T-helper 17 cell (primary cell): ENCODE measurements at regions not wholly inside any gene's neighbourhood (a gene's known extent, or its start where the extent isn't known, plus 50 kb on each side); places are given as distances from the start of the nearest gene placed in this dataset.

Experiments used
- ATAC-seq: fragments of 150-1000 bp; cut with Tn5 transposase; 2 replicates; pipeline ENCODE4 v1.10.0; 2021; ENCODE audit warnings: mild to moderate bottlenecking, moderate library complexity
- DNase-seq, 3 donors: peaks; one replicate each; pipeline versions ENCODE4 v3.0.0 to v3.0.0-alpha.2; 2020 to 2021
- H3K9me3 ChIP-seq: one replicate; pipeline ENCODE4 v1.7.0; 2013; ENCODE audit warnings: low read length, mild to moderate bottlenecking; ENCODE audit not compliant: control insufficient read depth, poor library complexity, severe bottlenecking
- H3K27ac Mint-ChIP-seq: one replicate; pipeline ENCODE4 v1.8.0; 2022; ENCODE audit warnings: mild to moderate bottlenecking, moderate library complexity, mixed read lengths
- H3K27me3 Mint-ChIP-seq: one replicate; pipeline ENCODE4 v1.8.0; 2022; ENCODE audit warnings: mixed read lengths
- H3K36me3 Mint-ChIP-seq: one replicate; pipeline ENCODE4 v1.8.0; 2022; ENCODE audit warnings: low read depth, mixed read lengths
- H3K4me1 Mint-ChIP-seq: one replicate; pipeline ENCODE4 v1.8.0; 2022; ENCODE audit warnings: mild to moderate bottlenecking, mixed read lengths
- H3K4me3 Mint-ChIP-seq: one replicate; pipeline ENCODE4 v1.8.0; 2022; ENCODE audit warnings: mild to moderate bottlenecking, moderate library complexity, mixed read lengths

GRCh38 chr12:74781991-74782485, 244.4 kb downstream of the ATXN7L3B start:
- Mint-ChIP-seq H3K36me3 (no peaks in the 10 kb centered on the region), H3K4me3 (no peak overlapping the region), H3K4me1 (no peaks in the 10 kb centered on the region), H3K27ac (no peak overlapping the region), H3K27me3 (no peaks in the 10 kb centered on the region)
- ATAC-seq (no peak), DNase-seq (no peak)
- no peaks in the 10 kb centered on the region for H3K9me3 ChIP-seq

GRCh38 chr12:74790931-74791330, 253.3 kb downstream of the ATXN7L3B start:
- Mint-ChIP-seq H3K4me3 (no peak overlapping the region), H3K27me3 (no peaks in the 10 kb centered on the region), H3K36me3 (no peaks in the 10 kb centered on the region), H3K4me1 (no peaks in the 10 kb centered on the region), H3K27ac (no peak overlapping the region)
- no peak for ATAC-seq
- no peak for DNase-seq
- no peaks in the 10 kb centered on the region for H3K9me3 ChIP-seq

GRCh38 chr12:74791365-74791764, 253.7 kb downstream of the ATXN7L3B start:
- ATAC-seq = no peak
- H3K4me3 Mint-ChIP-seq = no peak overlapping the region
- no peak for DNase-seq
- no peak overlapping the region for H3K27ac Mint-ChIP-seq
- no peaks in the 10 kb centered on the region for H3K27me3 Mint-ChIP-seq
- no peaks in the 10 kb centered on the region for H3K9me3 ChIP-seq
- H3K36me3 Mint-ChIP-seq = no peaks in the 10 kb centered on the region
- no peaks in the 10 kb centered on the region for H3K4me1 Mint-ChIP-seq

- Mint-ChIP-seq H3K27ac (no peak overlapping the region), H3K27me3 (no peaks in the 10 kb centered on the region), H3K4me3 (no peak overlapping the region), H3K36me3 (no peaks in the 10 kb centered on the region), H3K4me1 (no peaks in the 10 kb centered on the region)
- ATAC-seq (no peak), DNase-seq (no peak)
- H3K9me3 ChIP-seq = no peaks in the 10 kb centered on the region
Observed at GRCh38 chr12:74794522-74794921, 256.9 kb downstream of the ATXN7L3B start.

DNA sequence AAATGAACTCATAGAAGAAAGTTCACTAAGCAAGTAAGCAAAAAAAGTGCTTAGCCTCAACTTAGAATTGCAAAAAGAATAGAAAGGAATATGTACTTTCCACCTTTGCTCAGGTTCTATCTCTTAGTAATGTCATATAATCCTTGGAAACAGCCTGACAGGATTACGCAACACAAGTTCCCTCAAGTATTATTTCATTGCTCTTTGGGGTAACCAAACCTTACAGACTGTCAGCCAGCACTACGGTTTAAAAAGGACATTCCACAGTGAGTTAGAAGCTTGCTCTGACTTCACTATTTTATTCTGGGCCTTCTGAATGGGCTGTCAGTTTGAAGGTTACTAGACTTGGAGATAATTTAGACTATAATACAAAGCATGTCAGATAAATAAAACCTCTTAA, 264.0 kb downstream of the ATXN7L3B start:
- H3K36me3 Mint-ChIP-seq = no peaks in the 10 kb centered on the region
- H3K27ac Mint-ChIP-seq = no peak overlapping the region
- no peaks in the 10 kb centered on the region for H3K27me3 Mint-ChIP-seq
- H3K4me1 Mint-ChIP-seq = peaks cover 3% of the 10 kb centered on the region
- DNase-seq = no peak
- no peak for ATAC-seq
- no peaks in the 10 kb centered on the region for H3K9me3 ChIP-seq
- H3K4me3 Mint-ChIP-seq = no peak overlapping the region

DNA sequence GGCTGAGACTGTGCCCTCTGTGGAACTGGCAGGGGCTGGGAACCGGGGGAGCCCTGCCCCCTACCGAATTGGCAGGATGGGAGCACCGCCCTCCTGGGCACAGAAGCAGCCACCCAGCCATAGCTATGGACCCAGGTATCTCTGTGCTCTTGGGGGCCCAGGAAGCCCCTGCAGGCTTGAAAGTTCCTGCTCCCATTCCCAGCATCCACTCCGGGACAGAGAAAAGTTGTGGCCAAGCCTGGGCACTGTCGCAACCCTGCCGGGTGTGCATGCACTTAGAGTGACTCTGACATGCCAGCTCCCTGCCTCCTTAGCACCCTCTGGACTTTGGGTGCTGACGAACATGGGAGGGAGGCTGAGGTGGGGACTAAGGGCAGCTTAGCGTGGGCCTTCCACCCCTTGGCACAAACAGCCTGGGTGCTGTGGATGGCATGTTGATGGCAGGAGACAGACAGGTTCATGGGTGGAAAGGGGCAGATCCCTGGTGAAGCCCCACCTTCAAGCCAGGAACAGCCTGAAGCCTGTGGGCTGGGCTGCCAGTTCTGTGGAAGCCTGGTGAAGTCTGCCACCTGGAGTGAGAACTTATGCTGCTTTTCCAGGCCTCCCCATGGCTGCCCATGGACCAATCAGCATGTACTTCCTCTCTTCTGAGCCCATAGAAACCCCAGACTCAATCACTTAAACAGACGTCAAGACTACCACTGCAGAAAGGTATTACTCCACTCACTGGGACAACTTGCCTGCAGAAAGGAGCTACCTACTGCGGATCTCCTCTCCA, 279.0 kb downstream of the ATXN7L3B start:
- H3K9me3 ChIP-seq = no peaks in the 10 kb centered on the region
- H3K36me3 Mint-ChIP-seq = no peaks in the 10 kb centered on the region
- no peaks in the 10 kb centered on the region for H3K27me3 Mint-ChIP-seq
- no peak for ATAC-seq
- H3K27ac Mint-ChIP-seq = no peak overlapping the region
- H3K4me3 Mint-ChIP-seq = no peak overlapping the region
- no peaks in the 10 kb centered on the region for H3K4me1 Mint-ChIP-seq
- DNase-seq = no peak

GRCh38 chr12:74817499-74817898, 279.9 kb downstream of the ATXN7L3B start:
- no peak for ATAC-seq
- Mint-ChIP-seq H3K4me1 (no peaks in the 10 kb centered on the region), H3K27ac (no peak overlapping the region), H3K36me3 (no peaks in the 10 kb centered on the region), H3K4me3 (no peak overlapping the region), H3K27me3 (no peaks in the 10 kb centered on the region)
- no peaks in the 10 kb centered on the region for H3K9me3 ChIP-seq
- DNase-seq = no peak

DNA sequence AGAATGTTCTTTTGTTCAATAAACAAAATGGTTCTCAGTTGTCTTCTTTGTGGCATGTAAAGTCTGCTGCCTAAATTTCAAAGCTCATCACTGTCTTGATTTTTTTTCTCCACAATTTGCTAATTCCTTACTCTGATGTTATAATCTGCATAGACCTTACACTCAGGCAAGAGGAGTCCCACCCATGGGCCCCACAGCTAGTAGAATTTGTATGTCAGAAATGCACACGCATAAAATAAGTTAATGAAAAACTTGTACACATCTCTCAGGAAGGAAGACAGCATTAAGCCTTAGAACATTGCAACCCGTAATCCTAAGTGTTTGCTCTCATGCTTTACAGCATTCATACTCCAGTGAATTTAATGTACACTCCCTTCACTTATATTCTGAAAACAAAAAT, 280.8 kb downstream of the ATXN7L3B start:
- no peaks in the 10 kb centered on the region for H3K4me1 Mint-ChIP-seq
- ATAC-seq (no peak), DNase-seq (no peak)
- no peaks in the 10 kb centered on the region for H3K36me3 Mint-ChIP-seq
- no peak overlapping the region for H3K27ac Mint-ChIP-seq
- no peaks in the 10 kb centered on the region for H3K9me3 ChIP-seq
- no peaks in the 10 kb centered on the region for H3K27me3 Mint-ChIP-seq
- H3K4me3 Mint-ChIP-seq = no peak overlapping the region

- Mint-ChIP-seq H3K4me1 (no peaks in the 10 kb centered on the region), H3K27ac (no peak overlapping the region), H3K36me3 (no peaks in the 10 kb centered on the region), H3K27me3 (no peaks in the 10 kb centered on the region), H3K4me3 (no peak overlapping the region)
- no peak for ATAC-seq
- no peak for DNase-seq
- H3K9me3 ChIP-seq = no peaks in the 10 kb centered on the region
Observed at GRCh38 chr12:74820324-74820723, 282.7 kb downstream of the ATXN7L3B start.

DNA sequence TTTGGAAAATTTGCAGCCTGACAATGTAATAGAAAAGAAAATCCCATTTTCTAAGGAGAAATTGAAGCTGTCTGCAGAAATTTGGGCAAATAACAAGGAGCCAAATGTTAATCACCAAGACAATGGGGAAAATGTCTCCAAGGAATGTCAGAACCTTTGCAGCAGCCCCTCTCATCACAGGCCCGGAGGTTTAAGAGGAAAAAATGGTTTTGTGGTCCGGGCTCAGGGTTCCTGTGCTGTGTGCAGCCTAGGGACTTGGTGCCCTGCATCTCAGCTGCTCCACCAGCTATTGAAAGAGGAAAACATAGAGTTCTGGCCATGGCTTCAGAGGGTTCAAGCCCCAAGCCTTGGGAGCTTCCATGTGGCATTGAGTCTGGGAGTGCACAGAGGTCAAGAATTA, 298.9 kb downstream of the ATXN7L3B start:
- no peaks in the 10 kb centered on the region for H3K9me3 ChIP-seq
- no peak for ATAC-seq
- Mint-ChIP-seq H3K4me1 (no peaks in the 10 kb centered on the region), H3K27me3 (no peaks in the 10 kb centered on the region), H3K4me3 (no peak overlapping the region), H3K36me3 (no peaks in the 10 kb centered on the region), H3K27ac (no peak overlapping the region)
- DNase-seq = no peak

- DNase-seq (no peak), ATAC-seq (no peak)
- no peaks in the 10 kb centered on the region for H3K27me3 Mint-ChIP-seq
- H3K4me1 Mint-ChIP-seq = no peaks in the 10 kb centered on the region
- no peak overlapping the region for H3K27ac Mint-ChIP-seq
- H3K4me3 Mint-ChIP-seq = no peak overlapping the region
- no peaks in the 10 kb centered on the region for H3K36me3 Mint-ChIP-seq
- H3K9me3 ChIP-seq = no peaks in the 10 kb centered on the region
Observed at GRCh38 chr12:74846116-74846515, 308.5 kb downstream of the ATXN7L3B start.

GRCh38 chr12:74847169-74847568, 309.5 kb downstream of the ATXN7L3B start:
- Mint-ChIP-seq H3K36me3 (no peaks in the 10 kb centered on the region), H3K27me3 (no peaks in the 10 kb centered on the region), H3K27ac (no peak overlapping the region), H3K4me3 (no peak overlapping the region), H3K4me1 (no peaks in the 10 kb centered on the region)
- DNase-seq (no peak), ATAC-seq (no peak)
- H3K9me3 ChIP-seq = no peaks in the 10 kb centered on the region

DNA sequence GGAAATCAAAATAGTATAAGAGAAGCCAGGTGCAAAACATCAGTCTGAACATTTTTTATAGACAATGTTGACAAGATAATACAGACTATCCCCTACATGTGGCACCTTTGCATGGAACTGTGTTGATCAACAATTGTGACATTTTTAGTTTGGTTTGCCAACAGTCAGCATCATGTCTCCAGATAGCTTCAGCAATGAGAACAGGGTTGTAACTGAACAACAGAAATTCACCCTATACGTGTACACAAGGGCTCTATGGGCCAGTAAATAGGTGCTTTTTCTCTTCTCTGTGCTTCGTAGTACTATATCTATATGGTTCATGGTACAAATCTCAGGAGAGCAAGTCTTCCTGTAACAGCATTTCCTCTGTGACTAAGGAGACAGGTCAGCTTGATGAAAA, 310.4 kb downstream of the ATXN7L3B start:
- no peak for DNase-seq
- Mint-ChIP-seq H3K36me3 (no peaks in the 10 kb centered on the region), H3K4me3 (no peak overlapping the region), H3K4me1 (no peaks in the 10 kb centered on the region), H3K27me3 (no peaks in the 10 kb centered on the region), H3K27ac (no peak overlapping the region)
- H3K9me3 ChIP-seq = no peaks in the 10 kb centered on the region
- ATAC-seq = no peak

- H3K9me3 ChIP-seq = no peaks in the 10 kb centered on the region
- H3K27me3 Mint-ChIP-seq = no peaks in the 10 kb centered on the region
- DNase-seq = no peak
- H3K4me3 Mint-ChIP-seq = no peak overlapping the region
- H3K36me3 Mint-ChIP-seq = no peaks in the 10 kb centered on the region
- ATAC-seq = no peak
- H3K4me1 Mint-ChIP-seq = no peaks in the 10 kb centered on the region
- no peak overlapping the region for H3K27ac Mint-ChIP-seq
Observed at GRCh38 chr12:74849801-74850200, 312.2 kb downstream of the ATXN7L3B start.
